ENCODE measurements at regions not wholly inside any gene's neighbourhood (a gene's known extent, or its start where the extent isn't known, plus 50 kb on each side); places are given as distances from the start of the nearest gene placed in this dataset.

DNA sequence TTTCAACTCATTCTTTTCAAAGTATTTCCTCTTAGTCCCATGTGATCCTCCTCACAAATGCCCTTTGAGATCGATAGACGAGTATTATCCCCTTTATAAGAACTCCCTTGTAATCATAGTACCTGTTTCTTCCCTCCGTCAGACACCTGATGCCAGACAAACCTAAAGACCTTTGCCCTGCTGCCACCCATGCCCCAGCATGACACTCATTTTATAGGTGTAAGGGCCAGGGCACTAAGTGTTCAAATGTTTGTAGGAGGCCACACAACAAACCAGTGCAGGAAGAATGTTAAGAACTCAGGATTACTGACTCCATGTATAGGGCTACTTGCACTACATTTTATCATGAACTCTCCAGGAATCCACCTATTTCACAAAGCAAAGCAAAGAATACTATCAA is 115.6 kb upstream of the DIAPH2 start:
- TF ChIP-seq, protein P1, sequence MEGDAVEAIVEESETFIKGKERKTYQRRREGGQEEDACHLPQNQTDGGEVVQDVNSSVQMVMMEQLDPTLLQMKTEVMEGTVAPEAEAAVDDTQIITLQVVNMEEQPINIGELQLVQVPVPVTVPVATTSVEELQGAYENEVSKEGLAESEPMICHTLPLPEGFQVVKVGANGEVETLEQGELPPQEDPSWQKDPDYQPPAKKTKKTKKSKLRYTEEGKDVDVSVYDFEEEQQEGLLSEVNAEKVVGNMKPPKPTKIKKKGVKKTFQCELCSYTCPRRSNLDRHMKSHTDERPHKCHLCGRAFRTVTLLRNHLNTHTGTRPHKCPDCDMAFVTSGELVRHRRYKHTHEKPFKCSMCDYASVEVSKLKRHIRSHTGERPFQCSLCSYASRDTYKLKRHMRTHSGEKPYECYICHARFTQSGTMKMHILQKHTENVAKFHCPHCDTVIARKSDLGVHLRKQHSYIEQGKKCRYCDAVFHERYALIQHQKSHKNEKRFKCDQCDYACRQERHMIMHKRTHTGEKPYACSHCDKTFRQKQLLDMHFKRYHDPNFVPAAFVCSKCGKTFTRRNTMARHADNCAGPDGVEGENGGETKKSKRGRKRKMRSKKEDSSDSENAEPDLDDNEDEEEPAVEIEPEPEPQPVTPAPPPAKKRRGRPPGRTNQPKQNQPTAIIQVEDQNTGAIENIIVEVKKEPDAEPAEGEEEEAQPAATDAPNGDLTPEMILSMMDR (IDR thresholded peaks at IDR 0.05): no peak
- TF ChIP-seq POLR2AphosphoS5 (IDR thresholded peaks at IDR 0.05) (no peak), POLR2A (IDR thresholded peaks at IDR 0.05) (no peak)
